Nephron (organoid): ENCODE measurements at regions not wholly inside any gene's neighbourhood (a gene's known extent, or its start where the extent isn't known, plus 50 kb on each side); places are given as distances from the start of the nearest gene placed in this dataset.

ENCODE experiments used
- H3K27ac Mint-ChIP-seq, 3 experiments: 2 replicates each; pipeline ENCODE4 v1.8.0; 2020; ENCODE audit warnings: mixed read lengths in 3 of 3, mild to moderate bottlenecking in 2 of 3, moderate library complexity in 1 of 3
- H3K27me3 Mint-ChIP-seq: 2 replicates; pipeline ENCODE4 v1.8.0; 2021; ENCODE audit warnings: low read depth, mild to moderate bottlenecking, moderate library complexity, mixed read lengths
- H3K36me3 Mint-ChIP-seq: 2 replicates; pipeline ENCODE4 v1.8.0; 2020; ENCODE audit warnings: low read depth, mixed read lengths
- H3K4me1 Mint-ChIP-seq: 2 replicates; pipeline ENCODE4 v1.8.0; 2020; ENCODE audit warnings: mixed read lengths
- H3K4me3 Mint-ChIP-seq, 3 experiments: 2 replicates each; pipeline ENCODE4 v1.8.0; 2020; ENCODE audit warnings: mild to moderate bottlenecking in 3 of 3, mixed read lengths in 3 of 3, moderate library complexity in 2 of 3
- H3K9me3 Mint-ChIP-seq: 2 replicates; pipeline ENCODE4 v1.8.0; 2020; ENCODE audit warnings: mixed read lengths
- CTCF ChIP-seq, 3 experiments: fragments of 200-600 bp; sonication (generic); IDR thresholded peaks; one replicate each; pipeline ENCODE4 v1.5.0; 2021; ENCODE audit warnings: antibody characterized with exemption in 3 of 3; ENCODE audit not compliant: unreplicated experiment in 3 of 3

- Mint-ChIP-seq H3K9me3 (no peaks in the 10 kb centered on the region), H3K27me3 (peaks cover 5% of the 10 kb centered on the region), H3K36me3 (no peaks in the 10 kb centered on the region), H3K27ac (no peak overlapping the region), H3K4me3 (no peak overlapping the region), H3K4me1 (no peaks in the 10 kb centered on the region)
- TF ChIP-seq CTCF (IDR thresholded peaks at IDR 0.05; ENCODE audit: unreplicated experiment in 3 of 3) = no peak
These were observed 89.1 kb upstream of the KCNK2 start for GRCh38 chr1:214993419-214993818.

- Mint-ChIP-seq H3K27ac (no peak overlapping the region), H3K36me3 (no peaks in the 10 kb centered on the region), H3K4me1 (no peaks in the 10 kb centered on the region), H3K27me3 (no peaks in the 10 kb centered on the region), H3K9me3 (no peaks in the 10 kb centered on the region), H3K4me3 (no peak overlapping the region)
- no peak for TF ChIP-seq CTCF (IDR thresholded peaks at IDR 0.05; ENCODE audit: unreplicated experiment in 3 of 3)
These were observed 84.9 kb upstream of the KCNK2 start for GRCh38 chr1:214997685-214998084.

- peaks cover 4% of the 10 kb centered on the region for H3K27me3 Mint-ChIP-seq
- TF ChIP-seq CTCF (IDR thresholded peaks at IDR 0.05; ENCODE audit: unreplicated experiment in 3 of 3) = no peak
- no peak overlapping the region for H3K27ac Mint-ChIP-seq
- H3K4me1 Mint-ChIP-seq = peaks cover 20% of the 10 kb centered on the region
- no peak overlapping the region for H3K4me3 Mint-ChIP-seq
- H3K9me3 Mint-ChIP-seq = no peaks in the 10 kb centered on the region
- no peaks in the 10 kb centered on the region for H3K36me3 Mint-ChIP-seq
These were observed 81.0 kb upstream of the KCNK2 start for GRCh38 chr1:215001419-215002021.

- Mint-ChIP-seq H3K27me3 (peaks cover 4% of the 10 kb centered on the region), H3K27ac (no peak overlapping the region)
These were observed 80.1 kb upstream of the KCNK2 start for GRCh38 chr1:215002471-215002870.

GRCh38 chr1:215003686-215004085 is 78.9 kb upstream of the KCNK2 start:
- Mint-ChIP-seq H3K4me1 (peaks cover 20% of the 10 kb centered on the region), H3K9me3 (no peaks in the 10 kb centered on the region)
- TF ChIP-seq CTCF (IDR thresholded peaks at IDR 0.05; ENCODE audit: unreplicated experiment in 3 of 3) = no peak

More at GRCh38 chr1:215002471-215002870, 80.1 kb upstream of the KCNK2 start:
- no peaks in the 10 kb centered on the region for H3K9me3 Mint-ChIP-seq
- no peak overlapping the region for H3K4me3 Mint-ChIP-seq
- no peaks in the 10 kb centered on the region for H3K36me3 Mint-ChIP-seq
- peaks cover 20% of the 10 kb centered on the region for H3K4me1 Mint-ChIP-seq
- no peak for TF ChIP-seq CTCF (IDR thresholded peaks at IDR 0.05; ENCODE audit: unreplicated experiment in 3 of 3)

GRCh38 chr1:215004121-215004827 is 78.3 kb upstream of the KCNK2 start:
- Mint-ChIP-seq H3K36me3 (no peaks in the 10 kb centered on the region), H3K27me3 (peaks cover 4% of the 10 kb centered on the region), H3K4me3 (no peak overlapping the region), H3K9me3 (no peaks in the 10 kb centered on the region), H3K4me1 (peaks cover 20% of the 10 kb centered on the region), H3K27ac (peak overlapping the region in 1 of 3 experiments; percentile 81)
- TF ChIP-seq CTCF (IDR thresholded peaks at IDR 0.05; ENCODE audit: unreplicated experiment in 3 of 3) = no peak

More at GRCh38 chr1:215003686-215004085, 78.9 kb upstream of the KCNK2 start:
- Mint-ChIP-seq H3K27me3 (peaks cover 4% of the 10 kb centered on the region), H3K27ac (peak overlapping the region in 1 of 3 experiments; percentile 81), H3K36me3 (no peaks in the 10 kb centered on the region), H3K4me3 (no peak overlapping the region)
